ENCODE measurements at regions not wholly inside any gene's neighbourhood (a gene's known extent, or its start where the extent isn't known, plus 50 kb on each side); places are given as distances from the start of the nearest gene placed in this dataset.

DNA sequence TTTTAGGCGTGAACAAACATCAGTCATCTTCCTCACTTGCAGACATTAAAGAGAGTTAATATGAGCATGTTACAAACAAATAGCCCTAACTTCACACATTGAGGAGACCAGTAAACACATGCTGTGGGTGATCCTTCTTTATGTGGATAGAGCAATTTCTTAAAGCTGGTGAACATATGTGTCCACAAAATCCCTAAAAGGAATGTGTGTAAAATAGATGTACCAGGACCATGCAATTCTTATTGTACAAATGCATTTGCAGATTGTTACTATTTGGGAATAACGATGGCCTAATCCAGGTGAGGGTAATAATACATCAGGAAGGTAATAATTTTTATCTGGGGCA lies 228.9 kb downstream of the ALDH8A1 start:
- TF ChIP-seq CHD2 (IDR thresholded peaks at IDR 0.05; ENCODE audit: low read length) (no peak), EP300 (IDR thresholded peaks at IDR 0.05; ENCODE audit: borderline replicate concordance in 1 of 2, low read depth in 2 of 2, low read length in 2 of 2) (no peak), TAF1 (IDR thresholded peaks at IDR 0.05; ENCODE audit: low read depth, low read length) (no peak), NANOG (IDR thresholded peaks at IDR 0.05; ENCODE audit: insufficient read depth, low read depth, low read length, poor library complexity, severe bottlenecking) (no peak), GTF2F1 (IDR thresholded peaks at IDR 0.05; ENCODE audit: borderline replicate concordance, low read depth, low read length) (no peak), MAFK (IDR thresholded peaks at IDR 0.05; ENCODE audit: low read depth, low read length) (no peak), SRF (IDR thresholded peaks at IDR 0.05; ENCODE audit: low read depth, low read length) (no peak), SIN3A (conservative IDR thresholded peaks at IDR 0.05 in 1 of 2, IDR thresholded peaks at IDR 0.05 in 1 of 2; ENCODE audit: low read depth in 1 of 2, low read length in 2 of 2) (no peak)
- TF ChIP-seq, protein P1, sequence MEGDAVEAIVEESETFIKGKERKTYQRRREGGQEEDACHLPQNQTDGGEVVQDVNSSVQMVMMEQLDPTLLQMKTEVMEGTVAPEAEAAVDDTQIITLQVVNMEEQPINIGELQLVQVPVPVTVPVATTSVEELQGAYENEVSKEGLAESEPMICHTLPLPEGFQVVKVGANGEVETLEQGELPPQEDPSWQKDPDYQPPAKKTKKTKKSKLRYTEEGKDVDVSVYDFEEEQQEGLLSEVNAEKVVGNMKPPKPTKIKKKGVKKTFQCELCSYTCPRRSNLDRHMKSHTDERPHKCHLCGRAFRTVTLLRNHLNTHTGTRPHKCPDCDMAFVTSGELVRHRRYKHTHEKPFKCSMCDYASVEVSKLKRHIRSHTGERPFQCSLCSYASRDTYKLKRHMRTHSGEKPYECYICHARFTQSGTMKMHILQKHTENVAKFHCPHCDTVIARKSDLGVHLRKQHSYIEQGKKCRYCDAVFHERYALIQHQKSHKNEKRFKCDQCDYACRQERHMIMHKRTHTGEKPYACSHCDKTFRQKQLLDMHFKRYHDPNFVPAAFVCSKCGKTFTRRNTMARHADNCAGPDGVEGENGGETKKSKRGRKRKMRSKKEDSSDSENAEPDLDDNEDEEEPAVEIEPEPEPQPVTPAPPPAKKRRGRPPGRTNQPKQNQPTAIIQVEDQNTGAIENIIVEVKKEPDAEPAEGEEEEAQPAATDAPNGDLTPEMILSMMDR (IDR thresholded peaks at IDR 0.05; ENCODE audit: control extremely low read depth in 1 of 3, insufficient read depth in 1 of 3, low read depth in 1 of 3, low read length in 3 of 3) = no peak
